Astrocyte (in vitro differentiated cells and primary cell): ENCODE measurements at regions not wholly inside any gene's neighbourhood (a gene's known extent, or its start where the extent isn't known, plus 50 kb on each side); places are given as distances from the start of the nearest gene placed in this dataset.

ENCODE experiments used
- EZH2 ChIP-seq: IDR thresholded peaks from 2 replicates; pipeline ENCODE4 v1.6.1; 2012; ENCODE audit warnings: mild to moderate bottlenecking, low read length, inconsistent platforms; ENCODE audit not compliant: insufficient read depth
- TF ChIP-seq, protein P1 (sequence below): IDR thresholded peaks from 2 replicates; pipeline ENCODE4 v1.5.1; 2011; ENCODE audit warnings: low read depth, mild to moderate bottlenecking, inconsistent platforms, low read length, moderate library complexity; ENCODE audit not compliant: insufficient read depth

DNA sequence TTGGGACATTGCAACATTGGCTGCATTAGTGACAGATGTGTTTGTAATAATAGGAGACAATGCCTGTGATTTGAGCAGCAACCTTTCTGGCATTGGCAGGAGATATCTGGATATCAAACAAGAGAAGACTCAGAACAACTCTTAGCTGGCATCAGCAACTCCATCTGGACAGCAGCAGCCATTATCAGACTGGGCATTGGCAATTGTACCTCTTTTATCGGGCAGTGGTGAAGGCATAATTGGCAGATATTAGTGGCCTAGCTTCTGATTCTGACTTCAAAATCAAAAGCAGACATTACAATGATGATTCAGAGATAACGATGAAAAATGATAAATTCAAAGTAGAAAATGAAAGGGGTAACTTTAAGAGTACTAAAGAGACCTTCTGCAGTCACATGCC lies 1193.7 kb downstream of the EFNB2 start:
- TF ChIP-seq, protein P1, sequence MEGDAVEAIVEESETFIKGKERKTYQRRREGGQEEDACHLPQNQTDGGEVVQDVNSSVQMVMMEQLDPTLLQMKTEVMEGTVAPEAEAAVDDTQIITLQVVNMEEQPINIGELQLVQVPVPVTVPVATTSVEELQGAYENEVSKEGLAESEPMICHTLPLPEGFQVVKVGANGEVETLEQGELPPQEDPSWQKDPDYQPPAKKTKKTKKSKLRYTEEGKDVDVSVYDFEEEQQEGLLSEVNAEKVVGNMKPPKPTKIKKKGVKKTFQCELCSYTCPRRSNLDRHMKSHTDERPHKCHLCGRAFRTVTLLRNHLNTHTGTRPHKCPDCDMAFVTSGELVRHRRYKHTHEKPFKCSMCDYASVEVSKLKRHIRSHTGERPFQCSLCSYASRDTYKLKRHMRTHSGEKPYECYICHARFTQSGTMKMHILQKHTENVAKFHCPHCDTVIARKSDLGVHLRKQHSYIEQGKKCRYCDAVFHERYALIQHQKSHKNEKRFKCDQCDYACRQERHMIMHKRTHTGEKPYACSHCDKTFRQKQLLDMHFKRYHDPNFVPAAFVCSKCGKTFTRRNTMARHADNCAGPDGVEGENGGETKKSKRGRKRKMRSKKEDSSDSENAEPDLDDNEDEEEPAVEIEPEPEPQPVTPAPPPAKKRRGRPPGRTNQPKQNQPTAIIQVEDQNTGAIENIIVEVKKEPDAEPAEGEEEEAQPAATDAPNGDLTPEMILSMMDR = no peak
- no peak for TF ChIP-seq EZH2
